Muscle of leg (tissue), 3 donors: ENCODE measurements at regions not wholly inside any gene's neighbourhood (a gene's known extent, or its start where the extent isn't known, plus 50 kb on each side); places are given as distances from the start of the nearest gene placed in this dataset.

Experiments used
- DNase-seq: peaks from one replicate; pipeline ENCODE4 v3.0.0; 2013
- H3K27ac ChIP-seq: one replicate; pipeline ENCODE4 v1.5.1; 2013; ENCODE audit warnings: mild to moderate bottlenecking, low read length, control low read depth
- H3K27me3 ChIP-seq: one replicate; pipeline ENCODE4 v1.6.1; 2013; ENCODE audit warnings: low read length; ENCODE audit not compliant: control insufficient read depth, insufficient read depth
- H3K36me3 ChIP-seq: one replicate; pipeline ENCODE4 v1.6.1; 2013; ENCODE audit warnings: low read length; ENCODE audit not compliant: control insufficient read depth, insufficient read depth
- H3K4me1 ChIP-seq: one replicate; pipeline ENCODE4 v1.6.1; 2013; ENCODE audit warnings: low read length; ENCODE audit not compliant: control insufficient read depth, insufficient read depth
- H3K4me3 ChIP-seq: one replicate; pipeline ENCODE4 v1.5.1; 2013; ENCODE audit warnings: low read length, control low read depth
- H3K9me3 ChIP-seq: replicated peaks from 2 replicates; pipeline ENCODE4 v1.6.1; 2013; ENCODE audit warnings: low read depth, low read length; ENCODE audit not compliant: control insufficient read depth
- WGBS: methylation state at CpG from one replicate; pipeline ENCODE4 v1.1.5; 2013; ENCODE audit warnings: missing lambda C conversion rate; ENCODE audit not compliant: insufficient coverage; 5-methylcytosine and 5-hydroxymethylcytosine counted together

- H3K27ac ChIP-seq: no peak overlapping the region
- H3K27me3 ChIP-seq: no peaks in the 10 kb centered on the region
- no peak for DNase-seq
- no peaks in the 10 kb centered on the region for H3K4me1 ChIP-seq
- no CpG with 5 or more reads among the region's 2 CpGs for WGBS
- H3K4me3 ChIP-seq: no peak overlapping the region
- no peaks in the 10 kb centered on the region for H3K9me3 ChIP-seq
- no peaks in the 10 kb centered on the region for H3K36me3 ChIP-seq
Observed at GRCh38 chrX:121831601-121832000, 784.2 kb downstream of the GLUD2 start.

- no peak overlapping the region for H3K4me3 ChIP-seq
- no peaks in the 10 kb centered on the region for H3K4me1 ChIP-seq
- no peak overlapping the region for H3K27ac ChIP-seq
- WGBS: no CpG with 5 or more reads among the region's 1 CpG
- H3K36me3 ChIP-seq: no peaks in the 10 kb centered on the region
- no peaks in the 10 kb centered on the region for H3K9me3 ChIP-seq
- no peak for DNase-seq
- no peaks in the 10 kb centered on the region for H3K27me3 ChIP-seq
Observed at GRCh38 chrX:121832446-121832845, 785.0 kb downstream of the GLUD2 start.

- no peak overlapping the region for H3K4me3 ChIP-seq
- no peaks in the 10 kb centered on the region for H3K27me3 ChIP-seq
- H3K27ac ChIP-seq: no peak overlapping the region
- no peak for DNase-seq
- no peaks in the 10 kb centered on the region for H3K4me1 ChIP-seq
- no peaks in the 10 kb centered on the region for H3K36me3 ChIP-seq
- no CpG with 5 or more reads among the region's 1 CpG for WGBS
- H3K9me3 ChIP-seq: no peaks in the 10 kb centered on the region
Observed at GRCh38 chrX:121836000-121836399, 788.6 kb downstream of the GLUD2 start.

GRCh38 chrX:121851033-121851432, 803.6 kb downstream of the GLUD2 start:
- WGBS: no CpG with 5 or more reads among the region's 2 CpGs
- H3K4me3 ChIP-seq: no peak overlapping the region
- H3K36me3 ChIP-seq: no peaks in the 10 kb centered on the region
- no peak overlapping the region for H3K27ac ChIP-seq
- H3K9me3 ChIP-seq: no peaks in the 10 kb centered on the region
- no peaks in the 10 kb centered on the region for H3K4me1 ChIP-seq
- H3K27me3 ChIP-seq: no peaks in the 10 kb centered on the region
- DNase-seq: peak; percentile 1

GRCh38 chrX:121853762-121854613, 806.6 kb downstream of the GLUD2 start:
- Histone ChIP-seq H3K27ac (no peak overlapping the region), H3K27me3 (no peaks in the 10 kb centered on the region), H3K9me3 (no peaks in the 10 kb centered on the region), H3K4me1 (no peaks in the 10 kb centered on the region), H3K36me3 (no peaks in the 10 kb centered on the region), H3K4me3 (no peak overlapping the region)
- no peak for DNase-seq
- WGBS: 85% methylated on average over 26 of the region's 27 CpGs

- Histone ChIP-seq H3K4me1 (no peaks in the 10 kb centered on the region), H3K36me3 (no peaks in the 10 kb centered on the region), H3K27ac (no peak overlapping the region), H3K27me3 (no peaks in the 10 kb centered on the region), H3K4me3 (no peak overlapping the region), H3K9me3 (no peaks in the 10 kb centered on the region)
- 77% methylated on average over 5 of the region's 5 CpGs for WGBS
- DNase-seq: no peak
Observed at GRCh38 chrX:121854614-121854911, 807.2 kb downstream of the GLUD2 start.

GRCh38 chrX:121858867-121859647, 811.6 kb downstream of the GLUD2 start:
- Histone ChIP-seq H3K4me1 (no peaks in the 10 kb centered on the region), H3K36me3 (no peaks in the 10 kb centered on the region), H3K27me3 (no peaks in the 10 kb centered on the region), H3K27ac (no peak overlapping the region), H3K9me3 (no peaks in the 10 kb centered on the region), H3K4me3 (no peak overlapping the region)
- 83% methylated on average over 7 of the region's 8 CpGs for WGBS
- DNase-seq: no peak

- Histone ChIP-seq H3K4me1 (no peaks in the 10 kb centered on the region), H3K27ac (no peak overlapping the region), H3K4me3 (no peak overlapping the region), H3K27me3 (no peaks in the 10 kb centered on the region), H3K9me3 (no peaks in the 10 kb centered on the region), H3K36me3 (no peaks in the 10 kb centered on the region)
- 59% methylated on average over 2 of the region's 7 CpGs for WGBS
- no peak for DNase-seq
Observed at GRCh38 chrX:121863976-121864375, 816.6 kb downstream of the GLUD2 start.

- Histone ChIP-seq H3K4me3 (no peak overlapping the region), H3K36me3 (no peaks in the 10 kb centered on the region), H3K4me1 (no peaks in the 10 kb centered on the region), H3K27ac (no peak overlapping the region), H3K9me3 (no peaks in the 10 kb centered on the region), H3K27me3 (no peaks in the 10 kb centered on the region)
- no peak for DNase-seq
- WGBS: no CpG with 5 or more reads among the region's 2 CpGs
Observed at GRCh38 chrX:121864561-121864960, 817.2 kb downstream of the GLUD2 start.

GRCh38 chrX:121869876-121870477, 822.6 kb downstream of the GLUD2 start:
- no peak for DNase-seq
- WGBS: 86% methylated on average over 12 of the region's 18 CpGs
- H3K27ac ChIP-seq: no peak overlapping the region
- H3K27me3 ChIP-seq: no peaks in the 10 kb centered on the region
- no peaks in the 10 kb centered on the region for H3K4me1 ChIP-seq
- no peak overlapping the region for H3K4me3 ChIP-seq
- no peaks in the 10 kb centered on the region for H3K36me3 ChIP-seq
- H3K9me3 ChIP-seq: no peaks in the 10 kb centered on the region
